ENCODE measurements at regions not wholly inside any gene's neighbourhood (a gene's known extent, or its start where the extent isn't known, plus 50 kb on each side); places are given as distances from the start of the nearest gene placed in this dataset.

DNA sequence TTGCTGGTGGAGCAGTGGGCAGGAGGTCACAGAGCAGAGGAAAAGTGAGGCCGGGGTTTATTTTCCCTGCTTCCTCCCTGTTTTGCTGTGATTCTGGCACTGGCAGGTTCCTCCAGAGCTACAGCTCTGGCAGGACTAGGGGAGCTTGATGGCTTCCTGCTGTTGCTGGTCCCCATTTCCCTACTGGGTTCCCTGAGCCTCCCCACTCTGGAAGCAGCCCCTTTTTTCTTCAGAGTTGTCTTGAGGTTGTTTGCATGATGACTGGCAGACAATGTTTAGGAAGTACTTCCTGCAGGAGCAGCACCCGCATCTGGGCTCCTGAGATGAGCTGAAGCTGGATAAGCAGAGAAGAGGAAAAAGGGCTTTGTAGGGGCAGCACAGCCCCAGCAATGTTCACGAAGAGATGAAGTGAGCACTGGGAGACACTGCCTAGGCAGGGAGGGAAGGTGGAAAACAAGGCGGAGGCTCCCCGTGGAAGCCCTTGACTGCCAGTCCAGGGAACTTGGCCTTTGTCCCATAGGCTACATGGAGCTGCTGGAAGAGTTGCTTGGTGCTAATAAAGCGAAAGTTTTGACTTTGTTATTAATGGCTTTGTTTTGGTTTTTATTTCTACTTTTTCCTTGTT, 126.9 kb downstream of the SLC38A6 start:
- DNase-seq (ENCODE audit: low spot score): no peak

GRCh38 chr14:61106959-61107641, 126.1 kb downstream of the SLC38A6 start:
- DNase-seq (ENCODE audit: low spot score): peak; percentile 54

DNA sequence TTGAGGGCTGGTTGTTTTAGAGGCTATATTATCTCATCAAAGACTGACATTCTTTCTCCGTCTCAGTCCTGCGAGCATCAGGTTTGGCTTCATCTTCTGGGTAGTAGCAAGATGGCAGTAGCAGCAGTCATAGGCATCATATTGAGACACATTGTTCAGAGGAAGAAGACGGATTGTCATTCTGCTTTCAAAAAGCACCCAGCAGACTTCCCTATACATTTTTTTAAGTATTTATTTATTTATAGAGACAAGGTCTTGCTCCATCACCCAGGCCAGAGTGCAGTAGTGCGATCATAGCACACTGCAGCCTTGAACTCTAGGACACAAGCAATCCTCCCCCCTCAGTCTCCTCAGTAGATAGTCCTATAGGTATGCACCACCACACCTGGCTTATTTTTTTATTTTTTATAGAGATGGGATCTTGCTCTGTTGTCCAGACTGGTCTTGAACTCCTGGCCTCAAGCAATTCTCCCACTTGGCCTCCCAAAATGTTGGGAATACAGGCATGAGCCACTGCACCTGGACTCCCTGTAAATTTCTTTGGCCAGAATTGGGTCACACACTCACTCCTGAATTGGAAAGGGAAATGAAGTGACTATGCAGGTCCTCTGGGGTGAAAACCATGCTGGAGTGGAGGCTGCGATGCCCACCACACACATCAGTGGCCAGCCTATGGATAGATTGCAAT, 125.4 kb downstream of the SLC38A6 start:
- DNase-seq (ENCODE audit: low spot score): no peak

GRCh38 chr14:61104358-61104757, 123.3 kb downstream of the SLC38A6 start:
- no peak for DNase-seq (ENCODE audit: low spot score)

DNA sequence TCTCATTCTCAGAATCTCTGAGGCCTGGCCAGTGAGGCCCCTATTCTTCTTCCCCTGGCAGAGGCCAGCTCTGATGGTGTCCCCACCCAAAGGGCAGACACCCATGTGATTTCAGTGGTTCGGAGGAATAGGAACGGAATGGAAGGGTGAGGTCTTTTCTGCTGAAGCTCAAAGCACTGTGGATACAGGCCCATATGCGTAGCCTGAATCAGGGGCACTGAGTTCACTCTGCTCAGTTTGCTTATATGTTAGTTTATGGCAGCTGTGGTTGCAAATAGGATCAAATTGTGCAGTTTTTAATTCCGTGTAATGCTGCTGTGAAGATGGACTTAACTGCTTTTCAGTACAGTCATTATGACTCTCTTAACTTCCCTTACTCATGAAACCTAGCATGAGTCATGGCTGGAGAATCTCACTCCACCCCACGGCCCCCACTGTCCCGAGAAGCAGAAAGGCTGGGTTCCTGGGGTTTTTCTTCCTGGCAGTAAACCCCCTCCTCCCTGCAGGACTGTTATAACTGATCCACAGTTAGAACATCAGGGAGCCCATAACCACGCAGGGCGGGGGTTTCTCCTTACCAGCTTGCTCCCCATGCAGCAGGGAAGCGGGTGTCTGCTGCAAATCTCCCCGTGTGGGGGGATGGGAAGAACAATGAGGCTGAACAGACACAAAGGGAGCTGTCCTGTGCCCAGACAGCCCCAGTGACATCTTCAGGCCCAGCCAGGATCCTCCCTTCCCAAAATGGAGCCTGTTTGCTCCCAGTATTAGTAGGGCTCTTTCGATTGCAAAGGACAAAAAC, 122.7 kb downstream of the SLC38A6 start:
- no peak for DNase-seq (ENCODE audit: low spot score)

- DNase-seq (ENCODE audit: low spot score): no peak
Observed at GRCh38 chr14:61102549-61103466, 121.8 kb downstream of the SLC38A6 start.

Data from D341Med (cell line).